HG02981 (cell line): ENCODE measurements at regions not wholly inside any gene's neighbourhood (a gene's known extent, or its start where the extent isn't known, plus 50 kb on each side); places are given as distances from the start of the nearest gene placed in this dataset.

ENCODE experiments used
- ATAC-seq: cut with Tn5 transposase; IDR thresholded peaks from one replicate; pipeline ENCODE4 v1.9.1; 2021; ENCODE audit warnings: mild to moderate bottlenecking, moderate library complexity; ENCODE audit not compliant: unreplicated experiment

- ATAC-seq, result no peak
Measured at GRCh38 chr20:7589164-7589563, 351.1 kb downstream of the HAO1 start.

GRCh38 chr20:7596541-7596940 is 343.7 kb downstream of the HAO1 start:
- no peak for ATAC-seq

- no peak for ATAC-seq
Measured at GRCh38 chr20:7601431-7601830, 338.8 kb downstream of the HAO1 start.

- ATAC-seq, result no peak
Measured at GRCh38 chr20:7606941-7607340, 333.3 kb downstream of the HAO1 start.

GRCh38 chr20:7608250-7608649 is 332.0 kb downstream of the HAO1 start:
- no peak for ATAC-seq

GRCh38 chr20:7609251-7609650 is 331.0 kb downstream of the HAO1 start:
- ATAC-seq, result no peak

GRCh38 chr20:7610681-7611080 is 329.6 kb downstream of the HAO1 start:
- no peak for ATAC-seq

- no peak for ATAC-seq
Measured at GRCh38 chr20:7617797-7618196, 322.5 kb downstream of the HAO1 start.

GRCh38 chr20:7622399-7622961 is 317.8 kb downstream of the HAO1 start:
- no peak for ATAC-seq

- ATAC-seq, result no peak
Measured at GRCh38 chr20:7624886-7625285, 315.4 kb downstream of the HAO1 start.

GRCh38 chr20:7627734-7628663 is 312.3 kb downstream of the HAO1 start:
- no peak for ATAC-seq

- ATAC-seq, result no peak
Measured at GRCh38 chr20:7629880-7630279, 310.4 kb downstream of the HAO1 start.

- no peak for ATAC-seq
Measured at GRCh38 chr20:7637184-7637583, 303.1 kb downstream of the HAO1 start.

- no peak for ATAC-seq
Measured at GRCh38 chr20:7650086-7650879, 290.0 kb downstream of the HAO1 start.

- no peak for ATAC-seq
Measured at GRCh38 chr20:7654231-7654630, 286.0 kb downstream of the HAO1 start.

GRCh38 chr20:7656687-7657467 is 283.4 kb downstream of the HAO1 start:
- ATAC-seq, result no peak

- no peak for ATAC-seq
Measured at GRCh38 chr20:7657569-7657968, 282.7 kb downstream of the HAO1 start.

GRCh38 chr20:7660165-7660564 is 280.1 kb downstream of the HAO1 start:
- no peak for ATAC-seq

- ATAC-seq, result no peak
Measured at GRCh38 chr20:7665376-7665775, 274.9 kb downstream of the HAO1 start.

- no peak for ATAC-seq
Measured at GRCh38 chr20:7667194-7667593, 273.1 kb downstream of the HAO1 start.

- ATAC-seq, result no peak
Measured at GRCh38 chr20:7672571-7672970, 267.7 kb downstream of the HAO1 start.
